Left hindlimb (tissue), 1 donor: ENCODE measurements at regions not wholly inside any gene's neighbourhood (a gene's known extent, or its start where the extent isn't known, plus 50 kb on each side); places are given as distances from the start of the nearest gene placed in this dataset.
"Not testable (repeated sequence)": the region's sequence is repeated elsewhere in the genome, so short reads cannot be mapped to it uniquely, and the experiment has no call there.

Experiments
- DNase-seq: peaks from one replicate; pipeline ENCODE4 v3.0.0-alpha.2; 2018

GRCh38 chr1:2953688-2954285 lies 67.5 kb upstream of the ACTRT2 start:
- no peak for DNase-seq

GRCh38 chr1:2955652-2956051 lies 65.6 kb upstream of the ACTRT2 start:
- no peak for DNase-seq

GRCh38 chr1:2956576-2956975 lies 64.7 kb upstream of the ACTRT2 start:
- no peak for DNase-seq

DNA sequence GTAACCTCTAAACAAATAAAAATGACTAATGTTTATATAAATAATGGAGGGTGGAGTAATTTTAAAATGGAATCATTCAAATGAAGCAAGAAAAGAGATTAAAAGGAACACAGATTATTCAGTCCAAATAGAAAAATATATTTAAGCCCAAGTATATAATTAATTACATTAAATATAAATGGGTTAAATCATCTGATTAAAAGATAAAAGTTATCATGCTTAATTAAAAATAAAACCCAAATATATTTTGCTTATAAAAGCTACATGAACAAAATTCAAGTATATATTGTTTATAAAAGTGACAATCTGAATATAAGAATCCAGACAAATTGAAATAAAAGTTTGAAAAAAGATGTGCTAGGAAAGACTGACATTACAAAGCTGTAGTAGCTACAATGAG lies 63.9 kb upstream of the ACTRT2 start:
- no peak for DNase-seq

DNA sequence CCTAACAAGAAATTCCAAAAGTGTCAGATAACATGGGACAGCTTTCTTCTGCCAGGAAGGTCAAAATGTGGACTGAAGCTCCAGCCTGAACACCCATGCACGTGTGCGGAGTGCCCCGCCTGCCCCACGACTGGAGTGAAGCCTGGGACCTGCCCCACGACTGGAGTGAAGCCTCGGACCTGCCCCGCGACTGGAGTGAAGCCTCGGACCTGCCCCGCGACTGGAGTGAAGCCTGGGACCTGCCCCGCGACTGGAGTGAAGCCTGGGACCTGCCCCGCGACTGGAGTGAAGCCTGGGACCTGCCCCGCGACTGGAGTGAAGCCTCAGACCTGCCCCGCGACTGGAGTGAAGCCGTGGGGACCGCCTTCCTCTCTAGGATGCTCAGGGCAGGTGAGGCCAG lies 61.4 kb upstream of the ACTRT2 start:
- not testable (repeated sequence) for DNase-seq

- no peak for DNase-seq
These were observed 60.2 kb upstream of the ACTRT2 start for GRCh38 chr1:2961081-2961480.

GRCh38 chr1:2961661-2962060 lies 59.6 kb upstream of the ACTRT2 start:
- no peak for DNase-seq

DNA sequence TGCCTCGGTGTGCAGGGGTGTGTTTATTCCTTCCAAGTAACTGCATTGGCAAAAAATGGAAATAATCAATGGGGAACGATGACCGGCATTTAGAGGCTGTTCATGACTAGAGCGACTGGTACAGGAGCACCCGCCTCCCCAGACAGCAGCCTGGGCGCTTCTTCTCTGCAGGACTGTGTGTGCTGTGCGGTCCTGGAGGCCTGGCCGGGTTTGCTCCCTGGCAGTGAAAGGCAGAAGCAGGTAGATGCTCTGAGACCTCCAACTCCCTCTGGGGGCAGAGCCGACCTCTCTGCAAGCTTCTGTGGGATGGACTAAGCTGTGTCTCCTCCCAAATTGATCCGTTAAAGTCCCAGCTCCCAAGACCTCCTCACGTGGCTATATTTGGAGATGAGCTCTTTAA lies 59.2 kb upstream of the ACTRT2 start:
- DNase-seq: no peak

- no peak for DNase-seq
These were observed 58.7 kb upstream of the ACTRT2 start for GRCh38 chr1:2962541-2962940.

GRCh38 chr1:2962946-2963345 lies 58.3 kb upstream of the ACTRT2 start:
- DNase-seq: no peak

GRCh38 chr1:2965676-2966075 lies 55.6 kb upstream of the ACTRT2 start:
- DNase-seq: no peak

- no peak for DNase-seq
These were observed 54.6 kb upstream of the ACTRT2 start for GRCh38 chr1:2966449-2967328.

- no peak for DNase-seq
These were observed 53.9 kb upstream of the ACTRT2 start for GRCh38 chr1:2967329-2967725.

GRCh38 chr1:2967881-2968280 lies 53.4 kb upstream of the ACTRT2 start:
- DNase-seq: no peak

GRCh38 chr1:2968471-2968881 lies 52.8 kb upstream of the ACTRT2 start:
- no peak for DNase-seq

DNA sequence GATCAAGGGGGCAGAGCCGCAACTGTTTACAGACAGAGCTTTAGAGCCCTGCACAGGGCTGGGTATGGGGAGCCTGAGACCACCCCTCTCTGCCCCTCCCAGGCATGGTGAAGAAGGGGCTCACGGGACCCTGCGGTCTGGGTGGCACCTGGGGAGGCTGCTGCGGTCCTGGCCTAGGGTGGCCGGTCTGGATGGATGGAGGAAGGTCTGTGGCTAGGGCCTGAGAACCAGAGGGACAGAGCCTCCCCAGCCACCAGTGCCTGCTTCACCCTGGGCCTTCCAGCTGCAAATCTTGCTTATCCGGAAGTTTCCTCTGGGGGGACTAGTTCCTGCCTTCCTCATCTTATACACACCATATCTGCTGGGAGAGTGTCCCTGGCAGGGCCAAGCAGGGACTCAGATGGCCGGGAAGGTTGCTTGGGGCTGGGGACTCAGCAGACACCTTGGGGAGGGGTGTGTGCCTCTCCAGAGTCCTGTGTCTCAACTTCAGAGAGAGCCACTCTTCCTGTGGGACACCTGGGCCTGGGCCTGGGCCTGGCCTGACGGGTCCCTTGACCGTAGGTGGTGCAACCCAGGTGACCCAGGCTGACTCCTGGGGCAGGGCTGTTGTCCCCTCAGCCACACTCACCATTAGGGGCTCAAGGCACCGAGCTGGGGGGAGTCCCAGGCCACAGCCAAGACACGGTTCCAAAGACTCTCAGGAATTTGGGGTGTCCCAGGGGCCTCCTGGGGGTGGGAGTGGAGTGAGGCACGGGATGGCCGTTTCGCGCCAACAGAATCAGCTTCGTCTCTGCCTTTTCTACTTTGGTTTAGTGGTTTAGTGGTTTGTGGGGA lies 52.0 kb upstream of the ACTRT2 start:
- DNase-seq: no peak

- no peak for DNase-seq
These were observed 51.4 kb upstream of the ACTRT2 start for GRCh38 chr1:2969845-2970291.

- DNase-seq: no peak
These were observed 50.8 kb upstream of the ACTRT2 start for GRCh38 chr1:2970311-2971071.

DNA sequence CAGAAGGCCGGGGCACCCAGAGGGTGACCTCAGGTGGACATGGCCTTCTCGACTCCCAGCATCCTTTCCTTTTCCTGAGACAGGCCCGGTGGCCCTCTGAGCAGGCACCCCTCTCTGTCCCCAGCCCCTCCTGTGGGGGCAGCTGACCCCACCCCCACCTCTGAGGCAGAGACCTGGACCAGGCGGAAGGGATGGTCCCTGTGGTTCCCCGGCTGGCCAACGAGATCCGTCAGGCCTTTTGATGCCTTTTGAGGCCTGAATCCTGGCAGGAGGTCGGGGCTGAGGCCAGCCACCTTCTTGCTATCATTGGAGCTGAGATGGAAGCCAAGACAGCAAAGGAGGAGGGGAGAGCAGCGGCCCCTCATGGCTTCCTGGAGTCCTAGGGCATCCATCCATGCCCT lies 50.2 kb upstream of the ACTRT2 start:
- DNase-seq: no peak
